Suprapubic skin (tissue), 4 donors: ENCODE measurements at regions not wholly inside any gene's neighbourhood (a gene's known extent, or its start where the extent isn't known, plus 50 kb on each side); places are given as distances from the start of the nearest gene placed in this dataset.
"Not testable (repeated sequence)": the region's sequence is repeated elsewhere in the genome, so short reads cannot be mapped to it uniquely, and the experiment has no call there.

Source experiments
- DNase-seq, 2 donors: peaks; one replicate each; pipeline ENCODE4 v3.0.0-alpha.2; 2019; ENCODE audit warnings: low spot score in 2 of 2
- H3K27ac ChIP-seq: fragments of 200-600 bp; sonication (generic); one replicate; pipeline ENCODE4 v1.5.1; 2019
- H3K27me3 ChIP-seq: fragments of 200-600 bp; sonication (generic); one replicate; pipeline ENCODE4 v1.5.1; 2019
- H3K36me3 ChIP-seq: fragments of 200-600 bp; sonication (generic); one replicate; pipeline ENCODE4 v1.5.1; 2019
- H3K4me1 ChIP-seq: fragments of 200-600 bp; sonication (generic); one replicate; pipeline ENCODE4 v1.5.1; 2019
- H3K4me3 ChIP-seq: fragments of 200-600 bp; sonication (generic); one replicate; pipeline ENCODE4 v1.5.1; 2019; ENCODE audit warnings: mild to moderate bottlenecking
- H3K9me3 ChIP-seq: fragments of 200-600 bp; sonication (generic); one replicate; pipeline ENCODE4 v1.5.1; 2019
- EP300 ChIP-seq: sonication (generic); formaldehyde crosslinking; IDR thresholded peaks from one replicate; pipeline ENCODE4 v1.6.1; 2017; ENCODE audit warnings: antibody characterized with exemption
- POLR2A ChIP-seq, 2 donors: fragments of 450-650 bp; IDR thresholded peaks; one replicate each; pipeline ENCODE4 v1.6.1; 2017; ENCODE audit warnings: antibody characterized with exemption in 2 of 2, mild to moderate bottlenecking in 2 of 2, moderate library complexity in 2 of 2
- POLR2AphosphoS5 ChIP-seq, 3 donors: sonication (generic); formaldehyde crosslinking; IDR thresholded peaks; one replicate each; pipeline ENCODE4 v1.6.1; 2017; ENCODE audit warnings: antibody characterized with exemption in 3 of 3
- WGBS: methylation state at CpG from one replicate; pipeline ENCODE4 v1.1.5; 2018; 5-methylcytosine and 5-hydroxymethylcytosine counted together
- TF ChIP-seq, protein P1 (sequence below), 2 donors: fragments of 200-600 bp in 1 of 2; fragments of 450-650 bp in 1 of 2; sonication (generic) in 1 of 2; IDR thresholded peaks; one replicate each; pipeline ENCODE4 v1.5.1; 2016 to 2019; ENCODE audit warnings: antibody characterized with exemption in 2 of 2, mild to moderate bottlenecking in 1 of 2, moderate library complexity in 1 of 2

DNA sequence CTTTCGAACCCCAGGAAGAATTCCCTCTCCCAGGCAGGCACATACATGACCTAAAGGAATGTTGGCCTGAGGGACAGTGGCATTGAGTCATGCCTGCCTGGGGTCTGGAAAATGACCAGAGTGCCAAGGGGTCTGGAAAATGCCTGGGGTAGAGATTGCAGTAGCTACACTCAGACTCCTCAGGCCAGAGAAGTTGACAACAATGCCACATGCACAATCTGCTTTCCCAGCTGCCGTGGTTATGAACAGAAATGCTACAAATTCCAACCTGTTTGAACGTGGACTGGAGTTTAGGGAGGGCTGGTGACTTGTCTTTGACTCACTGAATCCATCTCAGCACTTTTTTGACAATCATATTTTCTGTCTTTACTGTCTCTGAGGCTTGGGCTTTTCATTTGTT, 250.0 kb downstream of the ABCC12 start:
- WGBS: 28% methylated on average over 3 of the region's 3 CpGs
- Histone ChIP-seq H3K27me3 (peaks cover 3% of the 10 kb centered on the region), H3K36me3 (no peaks in the 10 kb centered on the region), H3K4me3 (no peak overlapping the region), H3K4me1 (no peaks in the 10 kb centered on the region), H3K9me3 (no peaks in the 10 kb centered on the region), H3K27ac (no peak overlapping the region)
- no peak for DNase-seq
- TF ChIP-seq EP300 (no peak), POLR2A (IDR thresholded peaks at IDR 0.05) (no peak), POLR2AphosphoS5 (IDR thresholded peaks at IDR 0.05) (no peak)
- TF ChIP-seq, protein P1, sequence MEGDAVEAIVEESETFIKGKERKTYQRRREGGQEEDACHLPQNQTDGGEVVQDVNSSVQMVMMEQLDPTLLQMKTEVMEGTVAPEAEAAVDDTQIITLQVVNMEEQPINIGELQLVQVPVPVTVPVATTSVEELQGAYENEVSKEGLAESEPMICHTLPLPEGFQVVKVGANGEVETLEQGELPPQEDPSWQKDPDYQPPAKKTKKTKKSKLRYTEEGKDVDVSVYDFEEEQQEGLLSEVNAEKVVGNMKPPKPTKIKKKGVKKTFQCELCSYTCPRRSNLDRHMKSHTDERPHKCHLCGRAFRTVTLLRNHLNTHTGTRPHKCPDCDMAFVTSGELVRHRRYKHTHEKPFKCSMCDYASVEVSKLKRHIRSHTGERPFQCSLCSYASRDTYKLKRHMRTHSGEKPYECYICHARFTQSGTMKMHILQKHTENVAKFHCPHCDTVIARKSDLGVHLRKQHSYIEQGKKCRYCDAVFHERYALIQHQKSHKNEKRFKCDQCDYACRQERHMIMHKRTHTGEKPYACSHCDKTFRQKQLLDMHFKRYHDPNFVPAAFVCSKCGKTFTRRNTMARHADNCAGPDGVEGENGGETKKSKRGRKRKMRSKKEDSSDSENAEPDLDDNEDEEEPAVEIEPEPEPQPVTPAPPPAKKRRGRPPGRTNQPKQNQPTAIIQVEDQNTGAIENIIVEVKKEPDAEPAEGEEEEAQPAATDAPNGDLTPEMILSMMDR (IDR thresholded peaks at IDR 0.05): no peak

DNA sequence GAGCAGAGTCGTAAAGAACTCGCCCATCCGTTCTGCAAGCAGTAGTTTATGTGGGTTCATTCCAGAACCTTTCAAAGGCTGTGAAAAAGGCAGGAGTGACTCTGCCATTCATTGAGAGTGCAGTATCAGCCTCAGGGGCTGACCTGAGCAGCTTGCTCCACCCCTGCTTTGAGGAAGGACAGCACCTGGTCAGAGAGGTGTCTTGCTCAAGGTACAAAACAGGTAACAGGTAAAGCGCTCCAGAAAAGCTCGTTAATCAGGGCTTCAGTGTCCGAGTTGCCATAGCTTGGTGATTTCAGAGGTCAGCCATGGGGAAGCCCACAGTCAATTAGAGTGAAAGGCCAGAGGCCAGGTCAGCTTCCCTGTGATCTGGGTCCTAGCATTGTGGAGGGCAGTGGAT, 251.1 kb downstream of the ABCC12 start:
- Histone ChIP-seq H3K4me1 (no peaks in the 10 kb centered on the region), H3K9me3 (no peaks in the 10 kb centered on the region), H3K4me3 (no peak overlapping the region), H3K27ac (no peak overlapping the region), H3K36me3 (no peaks in the 10 kb centered on the region), H3K27me3 (peaks cover 3% of the 10 kb centered on the region)
- TF ChIP-seq POLR2AphosphoS5 (IDR thresholded peaks at IDR 0.05) (no peak), EP300 (no peak), POLR2A (IDR thresholded peaks at IDR 0.05) (no peak)
- TF ChIP-seq, protein P1 (IDR thresholded peaks at IDR 0.05): no peak
- WGBS: 34% methylated on average over 6 of the region's 6 CpGs
- no peak for DNase-seq

DNA sequence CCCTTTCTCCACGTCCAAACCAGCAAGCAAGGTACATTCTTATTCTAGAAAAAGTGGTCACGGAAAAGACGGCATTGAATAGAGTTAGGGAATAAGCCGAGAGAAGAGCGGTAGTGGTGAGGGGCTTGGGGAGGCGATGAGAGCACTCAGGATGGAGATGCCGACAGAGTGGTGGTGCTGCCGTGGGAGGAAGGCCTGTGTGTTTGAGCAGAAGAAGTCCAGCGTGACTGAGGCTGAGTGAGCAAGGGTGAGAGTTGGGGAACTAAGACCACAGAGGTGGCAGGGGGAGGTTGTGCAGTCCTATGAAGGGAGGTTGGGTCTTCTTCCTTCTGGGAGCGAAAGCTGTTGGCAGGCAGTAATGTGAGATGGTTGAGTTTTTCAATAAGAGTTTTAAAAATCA, 252.3 kb downstream of the ABCC12 start:
- Histone ChIP-seq H3K36me3 (no peaks in the 10 kb centered on the region), H3K9me3 (no peaks in the 10 kb centered on the region), H3K27ac (no peak overlapping the region), H3K4me3 (no peak overlapping the region), H3K27me3 (peaks cover 3% of the 10 kb centered on the region), H3K4me1 (no peaks in the 10 kb centered on the region)
- TF ChIP-seq POLR2A (IDR thresholded peaks at IDR 0.05) (no peak), POLR2AphosphoS5 (IDR thresholded peaks at IDR 0.05) (no peak), EP300 (no peak)
- TF ChIP-seq, protein P1 (IDR thresholded peaks at IDR 0.05): no peak
- no peak for DNase-seq
- 81% methylated on average over 10 of the region's 10 CpGs for WGBS

DNA sequence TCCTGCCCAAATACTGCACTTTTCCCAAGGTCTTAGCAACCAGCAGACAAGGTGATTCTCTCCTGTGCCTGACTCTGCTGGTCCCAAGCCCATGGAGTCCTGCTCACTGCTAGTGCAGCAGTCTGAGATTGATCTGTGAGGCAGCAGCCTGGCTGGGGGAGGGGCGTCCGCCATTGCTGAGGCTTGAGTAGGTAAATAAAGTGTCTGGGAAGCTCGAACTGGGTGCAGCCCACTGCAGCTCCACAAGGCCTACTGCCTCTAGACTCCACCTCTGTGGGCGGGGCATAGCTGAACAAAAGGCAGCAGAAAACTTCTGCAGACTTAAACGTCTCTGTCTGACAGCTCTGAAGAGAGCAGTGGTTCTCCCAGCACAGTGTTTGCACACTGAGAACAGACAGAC, 258.7 kb downstream of the ABCC12 start:
- H3K9me3 ChIP-seq, H3K4me3 ChIP-seq, H3K36me3 ChIP-seq, H3K27ac ChIP-seq, H3K4me1 ChIP-seq, H3K27me3 ChIP-seq, DNase-seq: not testable (repeated sequence)
- WGBS: 62% methylated on average over 5 of the region's 5 CpGs

DNA sequence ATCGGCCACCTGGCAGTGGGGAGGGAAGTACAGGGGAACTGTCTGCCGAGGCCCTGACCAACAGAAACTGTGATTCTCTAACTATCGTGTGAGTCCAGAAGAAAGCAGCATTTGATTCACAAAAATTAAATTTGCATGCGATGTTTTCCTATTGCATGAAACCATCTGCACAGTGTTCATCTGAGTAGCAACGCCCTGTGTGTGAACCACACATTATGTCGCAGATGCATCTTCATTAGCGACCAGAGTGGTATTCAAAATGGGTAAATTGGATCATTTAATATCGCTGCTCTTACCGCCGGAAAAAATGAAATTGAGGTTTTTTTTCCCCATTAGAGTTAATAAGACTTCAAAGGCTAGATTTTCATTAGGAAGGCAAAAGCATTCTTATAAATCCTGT, 260.6 kb downstream of the ABCC12 start:
- no peaks in the 10 kb centered on the region for H3K36me3 ChIP-seq
- 85% methylated on average over 10 of the region's 10 CpGs for WGBS
- no peak overlapping the region for H3K4me3 ChIP-seq

DNA sequence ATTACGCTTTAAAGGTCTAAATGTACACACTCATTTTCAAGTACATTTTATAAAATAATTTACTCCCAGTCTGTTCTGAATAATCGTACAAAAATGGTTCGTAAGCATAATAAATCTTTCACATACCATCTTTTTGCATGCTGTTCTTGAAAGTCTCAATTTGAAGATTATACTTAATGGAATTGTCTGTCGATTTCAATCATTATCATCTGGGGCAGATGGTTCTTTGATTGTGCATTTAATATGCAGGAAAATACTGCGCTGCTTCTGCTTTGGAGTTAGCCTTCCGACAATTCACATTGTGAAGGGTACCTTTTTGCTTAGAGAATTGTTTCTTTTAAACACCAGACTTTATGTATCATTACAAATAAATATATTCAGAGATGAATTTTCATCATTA, 262.8 kb downstream of the ABCC12 start:
- H3K4me3 ChIP-seq: no peak overlapping the region
- TF ChIP-seq EP300 (no peak), POLR2A (IDR thresholded peaks at IDR 0.05) (no peak), POLR2AphosphoS5 (IDR thresholded peaks at IDR 0.05) (no peak)
- TF ChIP-seq, protein P1 (IDR thresholded peaks at IDR 0.05): no peak
- WGBS: 76% methylated on average over 6 of the region's 6 CpGs
- H3K27ac ChIP-seq: no peak overlapping the region
- no peaks in the 10 kb centered on the region for H3K9me3 ChIP-seq
- DNase-seq: no peak
- no peaks in the 10 kb centered on the region for H3K4me1 ChIP-seq
- no peaks in the 10 kb centered on the region for H3K36me3 ChIP-seq
- no peaks in the 10 kb centered on the region for H3K27me3 ChIP-seq

More for the DNA sequence above, 260.6 kb downstream of the ABCC12 start:
- TF ChIP-seq EP300: no peak
- TF ChIP-seq, protein P1 (IDR thresholded peaks at IDR 0.05): no peak
- TF ChIP-seq POLR2AphosphoS5 (IDR thresholded peaks at IDR 0.05): no peak
- TF ChIP-seq POLR2A (IDR thresholded peaks at IDR 0.05): no peak
- Histone ChIP-seq H3K27me3 (no peaks in the 10 kb centered on the region), H3K4me1 (no peaks in the 10 kb centered on the region), H3K27ac (no peak overlapping the region), H3K9me3 (no peaks in the 10 kb centered on the region)
- DNase-seq: no peak
